ENCODE measurements at regions not wholly inside any gene's neighbourhood (a gene's known extent, or its start where the extent isn't known, plus 50 kb on each side); places are given as distances from the start of the nearest gene placed in this dataset.

DNA sequence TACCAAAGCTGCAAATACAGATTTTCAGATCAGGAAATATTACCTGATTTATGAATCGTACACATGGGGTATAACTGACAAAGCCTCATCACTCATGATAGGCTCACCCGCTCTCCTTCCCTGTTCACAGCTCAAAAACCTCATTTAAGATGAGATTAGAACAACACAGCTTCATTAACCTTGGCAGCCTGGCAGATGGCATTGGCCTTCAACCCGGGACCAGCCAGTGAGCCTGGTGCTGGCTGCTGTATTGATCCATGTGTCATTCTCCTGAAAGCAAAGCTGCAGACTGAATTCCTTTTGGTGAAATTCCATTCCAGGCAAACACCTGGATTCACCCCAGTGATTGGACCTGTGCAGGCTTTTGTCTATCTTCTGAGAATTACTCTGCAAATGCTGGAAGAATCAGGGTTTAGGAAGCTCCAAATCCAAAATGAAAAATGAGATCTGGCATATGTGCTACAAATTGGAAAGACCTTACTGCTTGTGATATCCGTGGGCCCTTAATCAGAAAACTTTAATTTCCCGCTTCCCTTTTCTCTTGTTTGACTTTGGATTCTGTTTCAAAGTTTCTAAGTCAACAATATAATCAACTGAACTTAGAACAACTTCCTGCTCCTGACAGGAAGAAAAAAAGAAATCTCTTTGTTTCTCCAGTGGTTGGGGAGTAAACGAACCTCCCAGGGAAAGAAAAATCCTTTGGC lies 189.1 kb upstream of the KBTBD8 start:
- intact Hi-C loops (cut with DNase I): no loop called here
- DNase-seq: no peak
- no peaks in the 10 kb centered on the region for H3K27me3 ChIP-seq
- 67 to 75% (median 72%) methylated on average over 6 of the region's 6 CpGs for WGBS, 4 donors
- H3K27ac ChIP-seq: no peak overlapping the region
- peaks cover 0 to 13% (median under 1%) of the 10 kb centered on the region in 12 donors for H3K4me1 ChIP-seq
- no peak overlapping the region for H3K4me3 ChIP-seq
- TF ChIP-seq, protein P1, sequence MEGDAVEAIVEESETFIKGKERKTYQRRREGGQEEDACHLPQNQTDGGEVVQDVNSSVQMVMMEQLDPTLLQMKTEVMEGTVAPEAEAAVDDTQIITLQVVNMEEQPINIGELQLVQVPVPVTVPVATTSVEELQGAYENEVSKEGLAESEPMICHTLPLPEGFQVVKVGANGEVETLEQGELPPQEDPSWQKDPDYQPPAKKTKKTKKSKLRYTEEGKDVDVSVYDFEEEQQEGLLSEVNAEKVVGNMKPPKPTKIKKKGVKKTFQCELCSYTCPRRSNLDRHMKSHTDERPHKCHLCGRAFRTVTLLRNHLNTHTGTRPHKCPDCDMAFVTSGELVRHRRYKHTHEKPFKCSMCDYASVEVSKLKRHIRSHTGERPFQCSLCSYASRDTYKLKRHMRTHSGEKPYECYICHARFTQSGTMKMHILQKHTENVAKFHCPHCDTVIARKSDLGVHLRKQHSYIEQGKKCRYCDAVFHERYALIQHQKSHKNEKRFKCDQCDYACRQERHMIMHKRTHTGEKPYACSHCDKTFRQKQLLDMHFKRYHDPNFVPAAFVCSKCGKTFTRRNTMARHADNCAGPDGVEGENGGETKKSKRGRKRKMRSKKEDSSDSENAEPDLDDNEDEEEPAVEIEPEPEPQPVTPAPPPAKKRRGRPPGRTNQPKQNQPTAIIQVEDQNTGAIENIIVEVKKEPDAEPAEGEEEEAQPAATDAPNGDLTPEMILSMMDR (IDR thresholded peaks at IDR 0.05): no peak
- no peak for TF ChIP-seq POLR2A (IDR thresholded peaks at IDR 0.05)
- no peaks in the 10 kb centered on the region for H3K9me3 ChIP-seq
- no peaks in the 10 kb centered on the region for H3K36me3 ChIP-seq
- ATAC-seq: no peak

DNA sequence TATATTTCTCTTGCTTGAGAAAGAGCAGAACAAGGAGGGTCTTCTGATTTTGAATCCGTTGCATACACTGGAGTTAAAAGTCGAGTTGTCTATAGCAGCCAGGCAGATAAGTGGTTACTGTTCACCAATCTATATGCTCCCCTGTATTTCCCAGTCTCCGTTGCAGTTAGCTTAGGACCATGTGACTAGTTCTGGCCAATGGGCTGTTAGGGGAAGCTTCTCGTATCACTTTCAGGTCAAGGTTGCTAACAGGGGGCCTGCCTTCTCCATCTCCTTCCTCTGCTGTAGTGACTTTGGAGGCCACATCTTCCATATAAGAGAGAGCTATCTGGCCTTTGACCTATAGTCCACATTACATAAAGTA lies 188.5 kb upstream of the KBTBD8 start:
- H3K4me3 ChIP-seq: no peak overlapping the region
- no peaks in the 10 kb centered on the region for H3K9me3 ChIP-seq
- intact Hi-C loops (cut with DNase I): no loop called here
- 56 to 74% (median 57%) methylated on average over 4 of the region's 4 CpGs for WGBS, 4 donors
- DNase-seq (no peak), ATAC-seq (no peak)
- H3K27me3 ChIP-seq: no peaks in the 10 kb centered on the region
- H3K36me3 ChIP-seq: no peaks in the 10 kb centered on the region
- TF ChIP-seq, protein P1 (IDR thresholded peaks at IDR 0.05): no peak
- TF ChIP-seq POLR2A (IDR thresholded peaks at IDR 0.05): no peak
- H3K4me1 ChIP-seq: peaks cover 0 to 8% (median 0%) of the 10 kb centered on the region in 12 donors
- H3K27ac ChIP-seq: no peak overlapping the region

DNA sequence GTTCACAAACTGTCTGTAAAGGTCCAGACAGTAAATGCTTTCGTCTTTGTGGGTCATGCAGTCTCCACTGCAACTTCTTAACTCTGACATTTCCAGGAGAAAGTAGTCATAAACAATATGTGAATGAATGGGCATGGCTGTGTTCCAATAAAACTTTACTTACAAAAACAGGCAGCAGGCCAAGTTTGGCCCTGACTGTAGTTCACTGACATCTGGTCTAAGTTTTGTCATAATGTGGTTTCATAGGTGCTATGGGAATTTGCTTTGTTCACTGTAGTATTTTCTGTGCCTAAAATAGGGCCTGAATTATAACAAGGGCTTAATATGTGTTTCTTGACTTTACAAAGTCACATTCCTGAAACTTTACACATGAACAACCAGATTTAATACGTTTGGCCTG lies 186.0 kb upstream of the KBTBD8 start:
- peaks cover 0 to 11% (median 0%) of the 10 kb centered on the region in 12 donors for H3K4me1 ChIP-seq
- intact Hi-C loops (cut with DNase I): loop anchor here in 5 of 10 donors (10.0 kb wide), 2 partner anchors 287 to 307 kb away; partner anchors contain the start of gene LRIG1 (in 4 of the 5)
- no peaks in the 10 kb centered on the region for H3K27me3 ChIP-seq
- H3K27ac ChIP-seq: no peak overlapping the region
- no peaks in the 10 kb centered on the region for H3K36me3 ChIP-seq
- no peak overlapping the region for H3K4me3 ChIP-seq
- TF ChIP-seq, protein P1 (IDR thresholded peaks at IDR 0.05): no peak
- no peak for TF ChIP-seq POLR2A (IDR thresholded peaks at IDR 0.05)
- no peak for ATAC-seq
- no peaks in the 10 kb centered on the region for H3K9me3 ChIP-seq
- DNase-seq: no peak
- 64 to 78% (median 71%) methylated on average over 2 of the region's 2 CpGs for WGBS, 4 donors

DNA sequence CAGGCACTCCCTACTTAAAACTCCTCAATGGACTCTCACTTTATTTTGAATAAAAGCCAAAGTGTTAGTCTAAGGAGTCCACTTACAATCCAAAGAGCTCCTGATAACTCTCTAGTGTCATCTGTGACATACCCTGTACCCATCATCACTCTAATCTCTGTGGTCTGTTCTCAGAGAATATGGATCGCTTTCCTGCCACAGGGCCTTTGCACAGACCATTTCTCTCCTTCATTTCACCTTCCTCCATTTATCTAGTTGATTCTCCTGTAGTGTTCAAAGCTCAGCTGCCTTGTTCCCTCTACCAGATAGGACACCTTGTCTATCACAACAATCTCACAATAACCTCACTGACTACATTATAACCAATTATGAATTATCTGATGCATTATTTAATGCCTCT lies 185.4 kb upstream of the KBTBD8 start:
- DNase-seq: no peak
- intact Hi-C loops (cut with DNase I): loop anchor here in 5 of 10 donors (10.0 kb wide), 2 partner anchors 288 to 308 kb away; partner anchors contain the start of gene LRIG1 (in 4 of the 5)

More for the DNA sequence above, 185.4 kb upstream of the KBTBD8 start:
- WGBS, 4 donors: 93 to 100% (median 96%) methylated on average over 1 of the region's 1 CpG
- Histone ChIP-seq H3K36me3 (no peaks in the 10 kb centered on the region), H3K4me1 (peaks cover 0 to 11% (median 0%) of the 10 kb centered on the region in 12 donors), H3K27me3 (no peaks in the 10 kb centered on the region), H3K9me3 (no peaks in the 10 kb centered on the region), H3K4me3 (no peak overlapping the region), H3K27ac (no peak overlapping the region)
- ATAC-seq: no peak
- TF ChIP-seq, protein P1 (IDR thresholded peaks at IDR 0.05): no peak
- TF ChIP-seq POLR2A (IDR thresholded peaks at IDR 0.05): no peak

All from heart left ventricle (tissue), 16 donors.